ENCODE measurements at regions not wholly inside any gene's neighbourhood (a gene's known extent, or its start where the extent isn't known, plus 50 kb on each side); places are given as distances from the start of the nearest gene placed in this dataset.

- H3K36me3 Mint-ChIP-seq (ENCODE audit: insufficient read depth), result no peaks in the 10 kb centered on the region
- H3K9me3 Mint-ChIP-seq, result peaks cover 24% of the 10 kb centered on the region
- no peaks in the 10 kb centered on the region for H3K27me3 Mint-ChIP-seq
- H3K27ac Mint-ChIP-seq (ENCODE audit: low read depth), result no peak overlapping the region
- H3K4me3 Mint-ChIP-seq, result no peak overlapping the region
- no peaks in the 10 kb centered on the region for H3K4me1 Mint-ChIP-seq
- ATAC-seq (replicated peaks; ENCODE audit: extremely low read depth, poor library complexity, severe bottlenecking) (no peak), DNase-seq (ENCODE audit: low spot score in 2 of 2) (no peak)
Measured at GRCh38 chr12:61531195-61531594, 729.0 kb upstream of the USP15 start.

- Mint-ChIP-seq H3K27ac (ENCODE audit: low read depth) (no peak overlapping the region), H3K27me3 (no peaks in the 10 kb centered on the region), H3K9me3 (peaks cover 13% of the 10 kb centered on the region), H3K4me1 (no peaks in the 10 kb centered on the region), H3K36me3 (ENCODE audit: insufficient read depth) (no peaks in the 10 kb centered on the region), H3K4me3 (no peak overlapping the region)
- ATAC-seq (replicated peaks; ENCODE audit: extremely low read depth, poor library complexity, severe bottlenecking) (no peak), DNase-seq (ENCODE audit: low spot score in 2 of 2) (no peak)
Measured at GRCh38 chr12:61536117-61536516, 724.1 kb upstream of the USP15 start.

- H3K9me3 Mint-ChIP-seq, result peaks cover 13% of the 10 kb centered on the region
- no peaks in the 10 kb centered on the region for H3K27me3 Mint-ChIP-seq
- no peaks in the 10 kb centered on the region for H3K4me1 Mint-ChIP-seq
- ATAC-seq (replicated peaks; ENCODE audit: extremely low read depth, poor library complexity, severe bottlenecking) (no peak), DNase-seq (ENCODE audit: low spot score in 2 of 2) (no peak)
- H3K4me3 Mint-ChIP-seq, result no peak overlapping the region
- no peak overlapping the region for H3K27ac Mint-ChIP-seq (ENCODE audit: low read depth)
- no peaks in the 10 kb centered on the region for H3K36me3 Mint-ChIP-seq (ENCODE audit: insufficient read depth)
Measured at GRCh38 chr12:61536525-61536924, 723.7 kb upstream of the USP15 start.

- no peaks in the 10 kb centered on the region for H3K36me3 Mint-ChIP-seq (ENCODE audit: insufficient read depth)
- no peak overlapping the region for H3K4me3 Mint-ChIP-seq
- ATAC-seq (replicated peaks; ENCODE audit: extremely low read depth, poor library complexity, severe bottlenecking) (no peak), DNase-seq (ENCODE audit: low spot score in 2 of 2) (no peak)
- no peaks in the 10 kb centered on the region for H3K4me1 Mint-ChIP-seq
- no peaks in the 10 kb centered on the region for H3K27me3 Mint-ChIP-seq
- H3K27ac Mint-ChIP-seq (ENCODE audit: low read depth), result no peak overlapping the region
- H3K9me3 Mint-ChIP-seq, result peaks cover 17% of the 10 kb centered on the region
Measured at GRCh38 chr12:61538951-61539350, 721.3 kb upstream of the USP15 start.

- no peaks in the 10 kb centered on the region for H3K4me1 Mint-ChIP-seq
- no peak for ATAC-seq (replicated peaks; ENCODE audit: extremely low read depth, poor library complexity, severe bottlenecking)
- DNase-seq (ENCODE audit: low spot score in 2 of 2), result no peak
- H3K27me3 Mint-ChIP-seq, result no peaks in the 10 kb centered on the region
- H3K9me3 Mint-ChIP-seq, result peaks cover 8% of the 10 kb centered on the region
- H3K4me3 Mint-ChIP-seq, result no peak overlapping the region
- H3K36me3 Mint-ChIP-seq (ENCODE audit: insufficient read depth), result no peaks in the 10 kb centered on the region
- H3K27ac Mint-ChIP-seq (ENCODE audit: low read depth), result no peak overlapping the region
Measured at GRCh38 chr12:61542551-61542950, 717.7 kb upstream of the USP15 start.

GRCh38 chr12:61546296-61546695 lies 713.9 kb upstream of the USP15 start:
- H3K9me3 Mint-ChIP-seq, result peaks cover 21% of the 10 kb centered on the region
- H3K4me3 Mint-ChIP-seq, result no peak overlapping the region
- no peaks in the 10 kb centered on the region for H3K27me3 Mint-ChIP-seq
- H3K36me3 Mint-ChIP-seq (ENCODE audit: insufficient read depth), result no peaks in the 10 kb centered on the region
- H3K4me1 Mint-ChIP-seq, result no peaks in the 10 kb centered on the region
- H3K27ac Mint-ChIP-seq (ENCODE audit: low read depth), result no peak overlapping the region
- ATAC-seq (replicated peaks; ENCODE audit: extremely low read depth, poor library complexity, severe bottlenecking) (no peak), DNase-seq (ENCODE audit: low spot score in 2 of 2) (no peak)

- Mint-ChIP-seq H3K4me3 (no peak overlapping the region), H3K4me1 (no peaks in the 10 kb centered on the region), H3K27me3 (no peaks in the 10 kb centered on the region), H3K9me3 (peaks cover 11% of the 10 kb centered on the region), H3K27ac (ENCODE audit: low read depth) (no peak overlapping the region), H3K36me3 (ENCODE audit: insufficient read depth) (no peaks in the 10 kb centered on the region)
- no peak for DNase-seq (ENCODE audit: low spot score in 2 of 2)
- no peak for ATAC-seq (replicated peaks; ENCODE audit: extremely low read depth, poor library complexity, severe bottlenecking)
Measured at GRCh38 chr12:61553091-61553490, 707.1 kb upstream of the USP15 start.

- DNase-seq (ENCODE audit: low spot score in 2 of 2) (no peak), ATAC-seq (replicated peaks; ENCODE audit: extremely low read depth, poor library complexity, severe bottlenecking) (no peak)
- Mint-ChIP-seq H3K4me3 (no peak overlapping the region), H3K27ac (ENCODE audit: low read depth) (no peak overlapping the region), H3K4me1 (no peaks in the 10 kb centered on the region), H3K27me3 (no peaks in the 10 kb centered on the region), H3K36me3 (ENCODE audit: insufficient read depth) (no peaks in the 10 kb centered on the region), H3K9me3 (peaks cover 20% of the 10 kb centered on the region)
Measured at GRCh38 chr12:61554268-61555008, 705.8 kb upstream of the USP15 start.

GRCh38 chr12:61563665-61564450 lies 696.3 kb upstream of the USP15 start:
- Mint-ChIP-seq H3K27ac (ENCODE audit: low read depth) (no peak overlapping the region), H3K4me1 (no peaks in the 10 kb centered on the region), H3K36me3 (ENCODE audit: insufficient read depth) (no peaks in the 10 kb centered on the region), H3K9me3 (peaks cover 37% of the 10 kb centered on the region), H3K4me3 (no peak overlapping the region), H3K27me3 (no peaks in the 10 kb centered on the region)
- DNase-seq (ENCODE audit: low spot score in 2 of 2), result no peak
- ATAC-seq (replicated peaks; ENCODE audit: extremely low read depth, poor library complexity, severe bottlenecking), result no peak

- no peaks in the 10 kb centered on the region for H3K27me3 Mint-ChIP-seq
- DNase-seq (ENCODE audit: low spot score in 2 of 2) (no peak), ATAC-seq (replicated peaks; ENCODE audit: extremely low read depth, poor library complexity, severe bottlenecking) (no peak)
- H3K4me3 Mint-ChIP-seq, result no peak overlapping the region
- no peaks in the 10 kb centered on the region for H3K4me1 Mint-ChIP-seq
- peaks cover 32% of the 10 kb centered on the region for H3K9me3 Mint-ChIP-seq
- no peak overlapping the region for H3K27ac Mint-ChIP-seq (ENCODE audit: low read depth)
- no peaks in the 10 kb centered on the region for H3K36me3 Mint-ChIP-seq (ENCODE audit: insufficient read depth)
Measured at GRCh38 chr12:61564466-61564865, 695.7 kb upstream of the USP15 start.

- Mint-ChIP-seq H3K36me3 (ENCODE audit: insufficient read depth) (no peaks in the 10 kb centered on the region), H3K4me1 (no peaks in the 10 kb centered on the region), H3K9me3 (peaks cover 25% of the 10 kb centered on the region), H3K27ac (ENCODE audit: low read depth) (no peak overlapping the region), H3K4me3 (no peak overlapping the region), H3K27me3 (no peaks in the 10 kb centered on the region)
- ATAC-seq (replicated peaks; ENCODE audit: extremely low read depth, poor library complexity, severe bottlenecking) (no peak), DNase-seq (ENCODE audit: low spot score in 2 of 2) (no peak)
Measured at GRCh38 chr12:61566183-61566582, 694.0 kb upstream of the USP15 start.

GRCh38 chr12:61574339-61574738 lies 685.9 kb upstream of the USP15 start:
- Mint-ChIP-seq H3K36me3 (ENCODE audit: insufficient read depth) (peaks cover 3% of the 10 kb centered on the region), H3K27me3 (no peaks in the 10 kb centered on the region)
- ATAC-seq (replicated peaks; ENCODE audit: extremely low read depth, poor library complexity, severe bottlenecking), result no peak

GRCh38 chr12:61584943-61585342 lies 675.3 kb upstream of the USP15 start:
- Mint-ChIP-seq H3K27me3 (no peaks in the 10 kb centered on the region), H3K4me1 (no peaks in the 10 kb centered on the region), H3K4me3 (no peak overlapping the region), H3K36me3 (ENCODE audit: insufficient read depth) (no peaks in the 10 kb centered on the region), H3K9me3 (peaks cover 30% of the 10 kb centered on the region), H3K27ac (ENCODE audit: low read depth) (no peak overlapping the region)
- DNase-seq (ENCODE audit: low spot score in 2 of 2), result no peak
- ATAC-seq (replicated peaks; ENCODE audit: extremely low read depth, poor library complexity, severe bottlenecking), result no peak

More at GRCh38 chr12:61574339-61574738, 685.9 kb upstream of the USP15 start:
- Mint-ChIP-seq H3K4me3 (no peak overlapping the region), H3K4me1 (no peaks in the 10 kb centered on the region), H3K27ac (ENCODE audit: low read depth) (no peak overlapping the region), H3K9me3 (peaks cover 21% of the 10 kb centered on the region)
- no peak for DNase-seq (ENCODE audit: low spot score in 2 of 2)

Data from central memory CD8-positive, alpha-beta T cell (primary cell).